ENCODE measurements at regions not wholly inside any gene's neighbourhood (a gene's known extent, or its start where the extent isn't known, plus 50 kb on each side); places are given as distances from the start of the nearest gene placed in this dataset.

DNA sequence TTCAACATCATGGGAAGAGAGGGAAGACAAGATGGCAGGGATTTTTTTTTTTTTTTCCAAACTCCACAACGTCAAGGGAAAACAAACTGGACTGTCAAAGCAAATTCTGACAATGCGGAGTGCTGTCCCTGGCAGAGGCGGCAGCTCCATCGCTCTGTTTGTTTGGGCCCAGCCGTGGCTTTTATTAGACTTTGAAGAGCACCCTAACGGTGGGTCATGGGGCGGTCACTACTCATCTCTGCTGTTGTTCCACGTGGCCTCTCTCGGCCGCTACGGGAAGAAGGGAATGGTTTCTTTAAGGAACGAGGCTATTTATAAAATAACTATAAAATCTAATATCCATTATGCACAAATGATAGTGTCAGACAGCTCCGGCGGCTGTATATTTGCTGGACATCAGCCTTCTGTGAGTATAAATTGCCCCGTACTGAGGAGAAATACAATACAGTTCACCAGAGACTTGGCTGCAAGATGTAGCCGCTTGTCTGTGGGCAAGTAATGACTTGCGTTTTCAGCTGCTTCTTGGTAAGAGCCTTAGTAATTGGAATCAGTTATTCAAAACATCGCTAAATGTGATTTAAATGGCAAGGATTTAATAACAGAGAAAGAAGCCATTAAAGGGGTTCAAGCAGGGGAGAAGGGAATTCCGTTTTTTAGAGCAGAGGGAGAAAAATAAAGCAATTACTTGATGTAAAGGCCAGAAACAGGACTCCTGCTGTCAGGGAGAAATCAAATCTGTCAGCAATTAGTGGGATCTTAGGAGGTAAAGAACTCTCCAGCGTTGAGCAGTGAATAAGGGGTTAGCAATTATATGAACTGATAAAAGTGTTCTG, 61.7 kb upstream of the RAB11FIP2 start:
- DNase-seq (ENCODE audit: low spot score) (no peak), ATAC-seq (no peak)
- no peaks in the 10 kb centered on the region for H3K9me3 Mint-ChIP-seq
- no peak overlapping the region for H3K4me3 Mint-ChIP-seq
- no peak overlapping the region for H3K27ac Mint-ChIP-seq
- H3K27me3 Mint-ChIP-seq = peaks cover 12 to 33% of the 10 kb centered on the region in 2 donors
- H3K4me1 Mint-ChIP-seq (ENCODE audit: low read depth in 2 of 2) = no peaks in the 10 kb centered on the region
- H3K36me3 Mint-ChIP-seq = no peaks in the 10 kb centered on the region

DNA sequence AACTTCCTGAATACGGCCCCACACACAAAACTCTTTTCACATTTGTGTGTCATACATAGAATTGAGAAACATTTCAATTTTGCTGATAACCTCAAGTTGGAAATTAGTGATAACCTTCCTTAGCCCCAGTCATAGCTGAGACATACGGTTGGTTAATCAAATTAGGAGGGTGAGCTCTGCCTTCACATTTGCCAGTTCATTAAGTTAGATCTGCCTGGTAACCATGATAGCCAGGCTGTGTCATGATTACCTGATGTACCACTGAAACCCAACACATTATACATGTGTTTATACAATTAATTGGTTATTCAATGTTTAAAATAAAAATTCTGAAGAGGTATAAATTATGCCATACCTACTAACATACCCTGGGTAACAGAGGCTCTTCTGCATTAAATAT, 60.8 kb upstream of the RAB11FIP2 start:
- no peaks in the 10 kb centered on the region for H3K4me1 Mint-ChIP-seq (ENCODE audit: low read depth in 2 of 2)
- H3K27ac Mint-ChIP-seq = no peak overlapping the region
- peaks cover 15 to 39% of the 10 kb centered on the region in 2 donors for H3K27me3 Mint-ChIP-seq
- no peak for ATAC-seq
- no peaks in the 10 kb centered on the region for H3K9me3 Mint-ChIP-seq
- DNase-seq (ENCODE audit: low spot score) = no peak
- H3K36me3 Mint-ChIP-seq = no peaks in the 10 kb centered on the region
- H3K4me3 Mint-ChIP-seq = no peak overlapping the region

DNA sequence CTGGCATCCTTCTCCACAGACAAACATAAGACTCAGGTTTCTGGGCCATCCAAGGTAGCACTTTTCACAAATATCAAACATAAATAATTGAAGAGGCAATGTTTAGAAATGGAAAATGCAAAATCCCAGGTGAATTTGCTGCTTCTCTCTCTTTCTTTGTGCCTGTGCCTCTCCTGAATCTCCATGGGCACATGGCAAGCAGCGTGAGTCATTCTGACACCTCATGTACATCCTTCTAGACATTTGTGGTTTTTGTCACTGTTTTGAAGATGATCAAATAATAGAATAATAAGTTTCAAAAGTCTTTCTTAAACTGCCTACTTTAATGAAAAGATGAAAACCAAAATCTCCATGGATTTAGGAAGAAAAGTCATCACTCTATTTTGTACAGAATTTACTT, 60.3 kb upstream of the RAB11FIP2 start:
- no peak overlapping the region for H3K27ac Mint-ChIP-seq
- DNase-seq (ENCODE audit: low spot score) = no peak
- H3K36me3 Mint-ChIP-seq = no peaks in the 10 kb centered on the region
- no peak for ATAC-seq
- peaks cover 15 to 44% of the 10 kb centered on the region in 2 donors for H3K27me3 Mint-ChIP-seq
- H3K9me3 Mint-ChIP-seq = no peaks in the 10 kb centered on the region
- no peak overlapping the region for H3K4me3 Mint-ChIP-seq
- no peaks in the 10 kb centered on the region for H3K4me1 Mint-ChIP-seq (ENCODE audit: low read depth in 2 of 2)

DNA sequence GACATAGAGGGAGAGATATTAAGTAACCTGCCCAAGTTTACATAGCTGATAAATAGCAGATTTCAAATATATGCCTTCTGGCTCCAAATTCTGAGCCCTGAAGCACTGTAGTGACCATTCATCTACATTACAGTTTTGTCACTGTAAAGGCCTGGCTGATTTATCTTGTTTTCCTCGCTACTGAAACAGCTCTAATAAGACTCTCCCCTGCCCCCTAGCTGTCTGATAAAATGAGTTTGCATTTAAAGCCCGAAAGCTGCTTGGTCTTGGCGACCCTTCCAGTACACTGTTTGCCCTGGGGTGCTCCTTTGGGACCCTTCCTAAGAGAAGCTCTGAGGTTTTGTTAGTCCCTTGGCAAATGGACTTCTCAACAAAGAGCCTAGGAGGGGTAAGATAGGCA, 59.7 kb upstream of the RAB11FIP2 start:
- Mint-ChIP-seq H3K9me3 (no peaks in the 10 kb centered on the region), H3K27me3 (peaks cover 15 to 50% of the 10 kb centered on the region in 2 donors), H3K36me3 (no peaks in the 10 kb centered on the region), H3K27ac (no peak overlapping the region), H3K4me3 (no peak overlapping the region), H3K4me1 (ENCODE audit: low read depth in 2 of 2) (no peaks in the 10 kb centered on the region)
- DNase-seq (ENCODE audit: low spot score) (no peak), ATAC-seq (no peak)

DNA sequence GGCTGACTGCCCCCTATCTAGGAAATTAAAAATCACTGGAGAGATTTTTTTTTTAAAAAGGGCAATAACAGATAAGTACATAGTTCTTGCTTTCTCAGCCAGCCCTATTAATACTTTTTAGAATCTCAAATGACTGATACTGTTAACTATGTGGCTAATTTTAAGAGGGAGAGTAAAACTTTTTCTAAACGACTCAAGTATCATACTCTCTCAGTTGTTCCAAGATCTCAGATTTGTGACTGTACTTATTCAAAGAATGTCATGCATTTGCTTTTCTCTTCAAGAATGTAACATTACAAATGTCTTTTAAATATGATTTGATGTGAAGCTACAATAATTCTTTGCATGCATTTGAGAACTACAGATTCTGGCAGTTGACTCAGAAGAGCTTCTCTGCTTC, 55.4 kb upstream of the RAB11FIP2 start:
- no peaks in the 10 kb centered on the region for H3K9me3 Mint-ChIP-seq

DNA sequence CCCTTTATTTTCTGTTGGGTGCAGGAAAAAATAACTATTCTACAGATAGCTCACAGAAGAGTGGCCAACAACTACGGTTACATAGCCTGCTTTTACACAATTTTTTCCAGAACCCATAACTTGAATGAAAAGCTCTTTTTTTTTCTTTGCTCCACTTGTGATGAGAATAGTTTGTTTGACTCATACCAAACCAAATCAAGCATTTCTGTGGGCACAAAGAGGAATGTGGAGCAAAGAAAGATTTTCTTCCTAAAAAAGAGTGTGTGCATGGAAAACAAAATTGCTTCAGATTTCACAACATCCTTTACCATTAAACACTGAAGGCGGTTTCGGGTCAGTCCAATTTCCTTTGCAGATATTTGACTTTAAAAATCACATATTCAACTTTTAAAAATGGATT, 54.8 kb upstream of the RAB11FIP2 start:
- Mint-ChIP-seq H3K36me3 (no peaks in the 10 kb centered on the region), H3K27ac (no peak overlapping the region), H3K27me3 (peaks cover 17 to 55% of the 10 kb centered on the region in 2 donors), H3K4me1 (ENCODE audit: low read depth in 2 of 2) (no peaks in the 10 kb centered on the region), H3K4me3 (no peak overlapping the region), H3K9me3 (no peaks in the 10 kb centered on the region)
- DNase-seq (ENCODE audit: low spot score) (no peak), ATAC-seq (no peak)

More for the DNA sequence above, 55.4 kb upstream of the RAB11FIP2 start:
- H3K4me1 Mint-ChIP-seq (ENCODE audit: low read depth in 2 of 2) = no peaks in the 10 kb centered on the region
- no peak overlapping the region for H3K4me3 Mint-ChIP-seq
- H3K36me3 Mint-ChIP-seq = no peaks in the 10 kb centered on the region
- DNase-seq (ENCODE audit: low spot score) = no peak
- no peak for ATAC-seq
- no peak overlapping the region for H3K27ac Mint-ChIP-seq
- peaks cover 14 to 55% of the 10 kb centered on the region in 2 donors for H3K27me3 Mint-ChIP-seq
